GM21529 (cell line): ENCODE measurements at regions not wholly inside any gene's neighbourhood (a gene's known extent, or its start where the extent isn't known, plus 50 kb on each side); places are given as distances from the start of the nearest gene placed in this dataset.
"Not testable (repeated sequence)": the region's sequence is repeated elsewhere in the genome, so short reads cannot be mapped to it uniquely, and the experiment has no call there.

Experiments used
- ATAC-seq: cut with Tn5 transposase; IDR thresholded peaks from one replicate; pipeline ENCODE4 v1.9.1; 2021; ENCODE audit not compliant: unreplicated experiment

DNA sequence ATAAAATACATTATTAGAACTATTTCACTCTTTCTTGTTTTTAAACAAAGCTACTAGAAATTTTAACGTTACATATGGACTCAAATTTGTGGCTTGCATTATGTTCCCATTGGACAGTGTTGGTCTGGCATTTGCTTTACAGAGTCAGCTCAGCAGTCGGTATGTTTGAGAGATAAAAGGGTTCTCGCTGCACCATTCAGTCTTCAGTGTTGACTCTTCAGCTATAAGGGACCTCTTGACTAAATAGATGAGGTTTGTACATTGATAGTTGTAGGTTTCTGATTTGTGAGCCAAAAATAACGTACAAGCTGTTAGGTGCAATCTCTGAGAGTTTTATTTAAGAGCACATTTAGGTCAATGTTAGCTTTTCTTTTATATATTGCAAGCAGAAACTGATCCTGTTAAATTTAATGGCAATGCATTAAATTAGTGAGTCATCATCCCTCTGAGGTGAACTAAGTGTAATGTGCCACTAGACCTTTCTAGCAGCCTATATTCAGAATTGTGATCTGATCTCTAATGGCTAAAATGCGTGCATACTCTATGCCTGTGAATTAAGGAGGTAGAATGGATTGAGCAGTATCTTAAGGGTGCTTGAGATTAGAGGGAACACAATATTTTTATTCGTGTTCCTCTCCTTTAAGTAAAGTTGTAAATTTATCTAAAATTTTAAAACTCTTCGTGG is 485.6 kb upstream of the SYNCRIP start:
- ATAC-seq = no peak

DNA sequence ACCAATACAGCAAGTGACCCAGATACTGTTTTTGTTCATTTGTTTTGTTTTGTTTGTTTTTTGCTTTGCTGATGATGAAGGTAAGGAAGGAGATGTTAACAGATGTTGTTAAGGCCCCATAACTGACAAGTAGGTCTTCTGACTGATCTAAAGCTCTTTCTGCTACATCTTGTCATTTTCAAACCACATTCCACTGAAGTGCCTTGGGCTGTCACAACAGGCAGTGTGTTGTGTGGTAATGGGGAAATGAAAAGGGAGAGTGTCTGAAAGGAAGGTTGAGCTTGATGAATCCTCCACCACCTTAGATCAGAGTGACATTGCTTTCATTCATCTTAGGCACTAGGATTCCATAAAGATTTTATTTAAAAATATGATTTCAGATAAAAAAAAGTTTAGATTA is 479.4 kb upstream of the SYNCRIP start:
- ATAC-seq = no peak

DNA sequence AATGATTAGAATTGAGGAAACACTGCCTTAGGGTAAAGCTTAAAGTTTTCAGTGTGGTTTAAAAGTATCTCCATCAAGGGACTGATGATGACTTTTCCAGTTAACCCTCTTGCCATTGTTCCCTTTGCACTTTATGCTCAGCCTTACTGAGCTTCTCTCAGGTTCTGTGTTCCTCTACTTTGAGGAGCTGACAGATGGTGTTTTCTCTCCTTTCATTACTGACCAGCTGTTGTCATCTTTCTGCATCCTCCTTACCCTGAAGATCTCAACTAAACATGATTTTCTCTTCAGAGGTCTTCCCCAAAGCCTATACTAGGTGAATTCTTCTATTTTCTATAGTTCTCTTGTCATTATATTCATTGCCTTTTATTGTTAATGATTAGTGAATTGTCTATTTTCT is 475.6 kb upstream of the SYNCRIP start:
- no peak for ATAC-seq

DNA sequence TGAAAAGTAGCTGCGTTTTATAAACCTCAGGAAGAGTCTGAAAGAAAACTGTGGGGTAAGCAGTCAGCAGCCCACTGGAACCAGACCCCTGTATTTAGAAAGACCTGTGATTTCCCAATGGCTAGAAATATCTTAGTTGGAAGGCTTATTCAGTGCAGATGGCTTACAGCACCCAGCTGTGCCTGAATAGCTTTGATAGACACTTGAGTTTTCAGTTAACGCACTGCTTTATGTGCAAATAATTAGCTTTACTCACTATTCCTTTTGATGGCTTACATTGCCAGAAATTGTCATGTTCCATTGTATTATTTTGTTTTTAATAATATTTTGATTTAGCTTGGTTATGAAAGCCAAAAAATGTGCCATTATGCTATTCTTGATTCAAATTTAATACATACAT is 465.3 kb upstream of the SYNCRIP start:
- ATAC-seq = no peak

DNA sequence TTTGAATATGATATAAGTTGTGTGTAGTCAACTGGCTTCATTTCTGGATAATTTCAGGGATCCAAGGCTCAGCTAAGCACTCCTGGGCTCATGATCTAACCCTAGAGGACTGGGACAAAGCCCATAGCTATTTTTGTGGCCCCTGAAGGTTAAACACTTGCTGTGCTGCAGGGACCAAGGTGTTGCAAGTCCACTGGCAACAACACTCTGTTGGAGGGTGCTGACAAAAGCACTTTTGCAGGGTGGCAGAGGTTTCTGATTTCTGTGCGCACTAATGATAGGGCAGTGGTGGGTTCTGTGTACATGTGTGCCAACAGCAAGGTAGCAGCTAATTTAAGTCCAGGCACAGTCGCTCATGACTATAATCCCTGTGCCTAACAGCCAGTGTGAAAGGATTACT is 445.3 kb upstream of the SYNCRIP start:
- no peak for ATAC-seq

DNA sequence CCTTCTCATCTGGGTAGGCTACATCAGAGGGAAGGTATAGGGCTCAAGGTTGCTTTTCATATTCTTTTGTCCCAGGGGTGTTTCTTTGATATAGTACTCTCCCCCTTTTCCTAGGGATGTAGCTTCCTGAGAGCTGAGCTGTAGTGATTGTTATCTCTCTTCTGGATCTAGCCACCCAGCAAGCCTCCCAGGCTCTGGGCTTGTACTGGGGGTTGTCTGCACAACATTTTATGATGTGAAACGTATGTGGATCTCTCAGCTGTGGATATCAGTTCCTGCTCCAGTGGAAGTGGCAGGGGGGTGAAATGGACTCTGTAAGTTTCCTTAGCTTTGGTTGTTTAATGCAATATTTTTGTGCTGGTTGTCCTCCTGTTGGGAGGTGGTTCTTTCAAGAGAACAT is 437.3 kb upstream of the SYNCRIP start:
- ATAC-seq = no peak

DNA sequence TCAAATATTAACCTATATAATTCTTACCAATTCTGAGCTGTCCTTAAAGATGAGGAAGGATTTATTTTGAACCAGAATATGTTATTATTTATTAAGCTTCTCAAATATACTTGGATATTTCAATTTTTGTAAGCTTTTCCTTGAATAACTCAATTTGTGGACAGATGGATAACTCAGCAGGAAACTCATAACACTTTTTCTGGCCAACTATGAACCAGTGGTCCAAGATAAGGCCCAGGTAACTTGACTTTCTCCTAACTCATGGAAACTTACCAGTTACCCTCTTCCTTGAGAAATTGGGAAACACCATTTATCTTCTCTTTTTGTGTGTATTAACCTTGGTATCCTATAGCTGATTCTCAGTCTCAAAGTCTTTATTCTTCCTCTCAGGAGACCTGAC is 427.5 kb upstream of the SYNCRIP start:
- no peak for ATAC-seq

DNA sequence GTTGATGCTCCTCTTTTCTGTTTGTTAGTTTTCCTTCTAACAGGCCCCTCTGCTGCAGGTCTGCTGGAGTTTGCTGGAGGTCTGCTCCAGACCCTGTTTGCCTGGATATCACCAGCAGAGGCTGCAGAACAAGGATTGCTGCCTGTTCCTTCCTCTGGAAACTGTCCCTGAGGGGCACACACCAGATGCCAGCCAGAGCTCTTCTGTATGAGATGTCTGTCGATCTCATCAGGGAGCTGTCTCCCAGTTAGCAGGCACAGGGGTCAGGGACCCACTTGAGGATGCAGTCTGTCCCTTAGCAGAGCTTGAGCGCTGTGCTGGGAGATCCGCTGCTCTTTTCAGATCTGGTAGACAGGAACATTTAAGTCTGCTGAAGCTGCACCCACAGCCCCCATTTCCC is 422.3 kb upstream of the SYNCRIP start:
- not testable (repeated sequence) for ATAC-seq

DNA sequence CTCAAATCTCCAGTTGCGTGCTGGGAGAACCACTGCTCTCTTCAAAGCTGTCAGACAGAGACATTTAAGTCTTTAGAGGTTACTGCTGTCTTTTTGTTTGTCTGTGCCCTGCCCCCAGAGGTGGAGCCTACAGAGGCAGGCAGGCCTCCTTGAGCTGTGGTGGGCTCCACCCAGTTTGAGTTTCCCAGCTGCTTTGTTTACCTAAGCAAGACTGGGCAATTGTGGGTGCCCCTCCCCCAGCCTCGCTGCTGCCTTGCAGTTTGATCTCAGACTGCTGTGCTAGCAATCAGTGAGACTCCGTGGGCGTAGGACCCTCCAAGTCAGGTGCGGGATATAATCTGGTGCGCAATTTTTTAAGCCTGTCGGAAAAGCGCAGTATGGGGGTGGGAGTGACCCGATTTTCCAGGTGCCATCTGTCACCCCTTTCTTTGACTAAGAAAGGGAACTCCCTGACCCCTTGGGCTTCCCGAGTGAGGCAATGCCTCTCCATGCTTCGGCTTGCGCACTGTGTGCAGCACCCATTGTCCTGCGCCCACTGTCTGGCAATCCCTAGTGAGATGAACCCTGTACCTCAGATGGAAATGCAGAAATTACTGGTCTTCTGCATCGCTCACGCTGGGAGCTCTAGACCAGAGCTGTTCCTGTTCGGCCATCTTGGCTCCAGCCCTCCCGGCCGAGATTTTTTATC is 414.8 kb upstream of the SYNCRIP start:
- ATAC-seq = not testable (repeated sequence)

DNA sequence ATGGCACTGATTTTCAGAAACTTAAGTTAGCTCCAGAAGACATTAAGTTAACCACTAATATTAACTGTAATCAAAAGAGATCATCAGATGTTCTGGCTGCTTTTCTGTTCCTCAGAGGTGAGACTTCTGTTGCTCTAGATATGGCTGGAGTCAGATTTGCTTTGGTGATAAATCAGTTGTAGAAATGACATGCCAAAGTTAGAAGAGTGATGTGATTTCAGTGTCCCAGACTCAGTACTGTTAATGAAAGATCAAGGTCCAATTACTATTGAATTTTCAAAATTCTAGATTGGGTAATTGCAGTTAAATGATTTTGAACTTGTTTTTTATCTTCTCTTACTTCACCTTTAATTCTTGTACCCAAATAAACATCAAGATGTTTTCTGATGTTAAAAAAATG is 402.4 kb upstream of the SYNCRIP start:
- ATAC-seq = no peak

DNA sequence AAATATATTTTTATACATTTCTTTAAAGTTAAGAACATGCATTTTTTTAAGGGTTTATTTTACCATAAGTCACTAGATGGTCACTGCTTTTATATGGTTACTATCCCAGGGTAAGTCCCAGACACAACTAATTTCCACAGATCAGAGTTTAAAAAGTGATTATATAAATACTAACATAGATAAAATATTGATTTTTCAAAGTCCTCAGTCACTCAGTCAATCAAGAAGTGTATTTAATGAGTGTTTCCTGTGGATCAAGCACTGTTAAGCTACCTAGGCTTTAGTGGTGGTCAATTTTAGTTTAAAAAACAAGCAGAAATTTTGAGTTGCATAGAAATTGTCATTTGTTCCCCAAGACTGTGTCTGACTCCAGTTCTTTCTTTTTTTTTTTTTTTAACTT is 399.5 kb upstream of the SYNCRIP start:
- no peak for ATAC-seq

DNA sequence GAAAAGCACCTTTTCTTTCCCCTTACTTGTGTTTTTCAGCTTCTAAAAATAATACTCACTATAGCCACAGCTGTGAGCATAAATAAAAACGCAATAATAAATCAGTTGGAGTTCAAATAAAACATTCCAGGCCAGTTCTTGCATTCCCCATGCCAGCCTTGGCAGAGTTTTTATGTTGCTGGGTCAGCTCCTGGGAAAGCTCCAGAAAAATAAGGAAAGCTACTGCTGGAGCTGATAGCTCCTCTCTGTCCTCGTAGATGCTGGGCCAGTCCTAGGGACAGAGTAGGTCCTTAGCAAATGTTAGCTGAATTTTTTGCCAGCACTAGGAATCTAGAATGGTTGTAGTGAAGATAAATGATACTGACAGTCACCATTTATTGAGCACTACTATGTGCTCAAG is 389.0 kb upstream of the SYNCRIP start:
- ATAC-seq = no peak

DNA sequence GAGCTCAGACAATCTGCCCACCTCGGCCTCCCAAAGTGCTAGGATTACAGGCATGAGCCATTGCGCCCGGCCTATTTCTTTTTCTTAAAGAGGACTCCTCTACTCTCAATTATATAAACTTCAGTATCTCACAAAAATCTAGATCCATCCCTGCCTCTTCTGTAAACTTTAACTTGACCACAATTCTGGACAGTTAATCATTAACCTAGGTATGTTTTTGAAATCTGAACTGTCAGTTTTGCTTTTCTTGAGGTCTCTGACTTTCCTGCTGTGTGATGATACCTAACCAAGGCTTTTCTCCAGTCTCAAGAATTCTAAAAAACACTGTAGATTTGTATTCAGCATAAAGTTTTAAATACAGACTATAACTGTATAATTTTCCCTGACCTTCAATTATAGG is 388.2 kb upstream of the SYNCRIP start:
- no peak for ATAC-seq

DNA sequence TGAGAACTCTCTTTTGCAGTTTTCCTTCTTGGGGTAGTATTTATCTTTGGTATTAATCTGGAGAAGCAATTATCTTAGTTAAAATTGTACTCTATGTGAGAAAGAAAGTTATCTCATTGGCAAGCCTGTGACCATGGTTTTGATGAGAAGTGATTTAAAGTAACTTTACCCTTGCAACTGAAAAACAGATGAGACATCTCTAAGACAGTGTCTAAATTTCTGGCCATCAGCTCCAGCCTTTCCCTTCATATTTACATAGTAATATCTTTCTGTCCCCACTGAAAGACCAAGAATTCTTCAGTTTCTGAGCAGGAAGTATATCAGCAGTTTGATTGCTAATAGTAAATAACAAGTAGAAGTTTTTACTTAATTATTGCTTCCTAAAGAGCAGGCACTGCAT is 386.1 kb upstream of the SYNCRIP start:
- ATAC-seq = no peak

DNA sequence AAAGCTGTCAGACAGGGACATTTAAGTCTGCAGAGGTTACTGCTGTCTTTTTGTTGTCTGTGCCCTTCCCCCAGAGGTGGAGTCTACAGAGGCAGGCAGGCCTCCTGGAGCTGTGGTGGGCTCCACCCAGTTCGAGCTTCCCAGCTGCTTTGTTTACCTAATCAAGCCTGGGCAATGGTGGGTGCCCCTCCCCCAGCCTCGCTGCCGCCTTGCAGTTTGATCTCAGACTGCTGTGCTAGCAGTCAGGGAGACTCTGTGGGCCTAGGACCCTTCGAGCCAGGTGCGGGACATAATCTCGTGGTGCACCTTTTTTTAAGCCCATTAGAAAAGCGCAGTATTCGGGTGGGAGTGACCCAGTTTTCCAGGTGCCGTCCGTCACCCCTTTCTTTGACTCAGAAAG is 384.2 kb upstream of the SYNCRIP start:
- not testable (repeated sequence) for ATAC-seq

DNA sequence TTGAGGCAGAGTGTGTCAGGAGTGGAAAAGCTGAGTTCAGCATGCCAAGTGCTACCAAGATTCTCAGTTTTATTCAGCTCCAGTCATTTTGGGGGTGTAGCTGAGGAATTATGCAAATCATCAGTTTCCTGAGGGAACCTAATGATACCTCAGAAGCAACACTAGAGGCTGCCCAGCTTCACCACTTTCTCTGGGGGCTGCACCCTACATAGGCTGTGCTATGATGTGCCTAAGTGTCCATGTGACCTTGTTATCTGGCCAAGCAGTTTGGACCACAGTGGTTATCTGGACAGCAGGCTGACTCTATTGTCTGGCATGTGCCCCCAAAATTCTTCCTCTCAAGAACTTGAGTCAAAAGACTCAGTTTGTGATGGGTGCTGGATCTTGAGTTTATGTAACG is 374.6 kb upstream of the SYNCRIP start:
- peak; percentile 85 for ATAC-seq

DNA sequence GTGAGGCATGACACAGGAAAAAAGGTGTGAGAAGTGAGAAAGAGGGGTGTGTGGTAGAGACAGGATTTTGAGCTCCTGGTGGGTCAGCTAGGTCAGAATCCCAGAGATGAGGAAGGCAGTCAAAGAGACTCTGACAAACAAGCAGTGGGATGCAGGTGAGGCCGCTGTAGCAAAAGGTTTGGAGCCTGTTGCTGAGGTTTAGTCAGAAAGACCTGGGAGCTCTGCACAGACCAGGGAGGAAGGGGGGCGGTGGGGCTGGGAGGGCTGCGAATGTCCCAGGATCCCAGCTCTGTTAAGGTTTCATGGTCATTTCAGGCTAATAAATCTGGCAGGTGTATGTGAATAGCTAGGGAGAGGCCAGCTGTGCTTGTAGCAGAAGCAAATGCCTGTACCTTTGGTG is 373.9 kb upstream of the SYNCRIP start:
- ATAC-seq = no peak

DNA sequence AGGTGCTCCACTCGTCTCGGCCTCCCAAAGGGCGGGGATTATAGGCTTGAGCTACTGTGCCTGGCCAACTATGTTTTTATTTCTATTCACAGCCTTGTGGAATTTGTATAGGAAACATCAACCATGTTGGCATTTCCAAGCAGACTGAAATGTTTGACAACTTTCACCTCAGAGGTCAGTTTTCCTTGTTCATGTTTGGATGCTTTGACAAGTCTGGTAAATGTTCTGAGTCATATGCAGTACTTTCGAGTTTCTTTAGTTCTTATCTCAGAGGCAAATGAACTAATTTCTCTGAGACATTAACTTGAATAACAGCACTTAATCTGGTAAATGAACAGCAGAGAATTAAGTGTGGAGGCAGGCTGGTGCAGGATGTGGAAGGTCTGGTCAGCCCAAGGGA is 373.4 kb upstream of the SYNCRIP start:
- ATAC-seq = no peak

DNA sequence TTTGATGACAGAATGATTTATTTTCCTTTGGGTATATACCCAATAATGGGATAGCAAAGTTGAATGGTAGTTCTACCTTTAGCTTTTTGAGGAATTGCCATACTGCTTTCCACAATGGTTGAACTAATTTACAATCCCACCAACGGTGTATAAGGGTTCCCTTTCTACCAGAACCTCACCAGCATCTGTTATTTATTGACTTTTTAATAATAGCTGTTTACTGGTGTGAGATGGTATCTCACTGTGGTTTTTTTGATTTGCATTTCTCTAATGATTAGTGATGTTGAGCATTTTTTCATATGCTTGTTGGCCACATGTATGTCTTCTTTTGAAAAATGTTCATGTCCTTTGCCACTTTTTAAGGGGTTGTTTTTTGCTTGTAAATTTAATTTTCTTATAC is 370.3 kb upstream of the SYNCRIP start:
- ATAC-seq = not testable (repeated sequence)

DNA sequence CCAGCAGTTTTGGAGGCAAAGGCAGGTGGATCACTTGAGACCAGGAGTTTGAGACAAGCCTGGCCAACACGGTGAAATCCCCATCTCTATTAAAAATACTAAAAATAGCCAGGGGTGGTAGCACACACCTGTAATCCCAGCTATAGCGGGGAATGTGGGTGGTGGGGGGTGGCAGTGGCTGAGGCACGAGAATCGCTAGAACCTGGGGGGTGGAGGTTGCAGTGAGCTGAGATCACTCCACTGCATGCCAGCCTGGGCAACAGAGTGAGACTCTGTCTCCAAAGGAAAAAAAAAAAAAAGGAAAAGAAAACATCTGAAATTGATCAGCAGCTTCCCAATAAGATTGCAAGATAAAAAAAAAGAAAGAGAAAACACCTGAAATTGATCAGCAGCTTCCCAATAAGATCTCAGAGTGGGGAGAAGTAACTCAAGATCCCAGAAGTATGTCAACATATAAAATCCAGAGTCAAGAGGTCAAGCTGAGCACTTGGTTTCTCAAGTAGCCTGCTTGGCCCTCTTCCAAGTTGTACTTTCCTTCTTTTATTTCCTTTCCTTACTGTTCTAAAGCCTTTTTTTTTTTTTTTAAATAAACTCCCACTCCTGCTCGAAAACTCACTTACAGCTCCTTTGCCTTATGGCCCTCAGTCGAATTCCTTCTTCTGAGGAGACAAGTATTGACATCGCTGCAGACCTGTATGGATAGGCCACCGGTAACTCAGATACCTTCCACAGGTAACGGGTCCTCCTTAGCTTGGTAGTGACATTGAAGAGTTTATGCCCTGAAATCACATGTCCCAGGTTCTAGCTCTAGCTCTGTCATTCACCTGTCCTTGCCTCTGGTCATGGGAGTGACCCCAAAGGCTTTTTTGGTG is 368.5 kb upstream of the SYNCRIP start:
- ATAC-seq = no peak

DNA sequence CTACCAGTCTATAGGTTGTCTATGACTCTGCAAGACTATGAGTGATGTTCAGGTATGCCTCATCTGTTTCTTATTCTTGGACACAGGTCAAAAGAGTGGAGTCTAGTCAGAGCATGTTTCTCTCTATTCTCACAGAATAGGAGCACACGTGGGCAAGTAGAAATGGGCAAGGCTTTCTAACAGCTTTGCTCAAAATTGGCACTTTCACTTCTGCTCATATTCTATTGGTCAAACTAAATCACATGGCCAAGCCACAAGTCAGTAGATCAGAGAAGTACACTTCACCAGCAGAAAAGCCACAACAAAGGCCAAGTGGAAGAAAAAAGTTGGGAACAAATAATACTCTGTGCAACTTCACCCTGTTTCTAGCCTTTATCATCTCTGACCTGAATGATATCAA is 354.5 kb upstream of the SYNCRIP start:
- no peak for ATAC-seq

DNA sequence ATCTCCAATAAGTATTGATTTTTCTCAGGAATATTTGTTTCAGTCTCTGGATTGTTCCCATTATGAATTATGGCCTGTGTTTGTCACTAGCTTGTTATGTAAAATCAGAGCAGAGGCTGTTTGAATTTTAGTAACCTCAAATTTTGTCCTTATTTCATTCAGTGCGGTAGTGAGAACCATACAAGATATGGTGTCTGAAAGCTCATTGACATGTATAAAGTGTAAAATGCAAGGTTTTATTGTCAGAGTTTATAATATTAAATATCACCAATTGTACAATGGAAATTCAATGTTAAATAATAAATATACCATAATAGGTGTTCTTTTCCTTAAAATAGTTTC is 353.3 kb upstream of the SYNCRIP start:
- ATAC-seq = no peak
